H1 (cell line): ENCODE measurements at regions not wholly inside any gene's neighbourhood (a gene's known extent, or its start where the extent isn't known, plus 50 kb on each side); places are given as distances from the start of the nearest gene placed in this dataset.

ENCODE experiments used
- CTCF ChIA-PET: fragments of 300-600 bp; sonication (Branson Sonifier 250); formaldehyde crosslinking; loops from one replicate; lab custom pipeline; 2021; ENCODE audit not compliant: partially characterized antibody; lab: Charles Lee
- POLR2A ChIA-PET: fragments of 300-600 bp; sonication (Branson Sonifier 250); formaldehyde crosslinking; loops from one replicate; lab custom pipeline; 2021; ENCODE audit warnings: inconsistent platforms; ENCODE audit not compliant: partially characterized antibody; lab: Charles Lee
- DNase-seq, 2 experiments: peaks; one replicate each; pipeline versions ENCODE4 v3.0.0 to v3.0.0-alpha.2; 2010 to 2022; ENCODE audit warnings: low spot score in 2 of 2, low read depth in 1 of 2, mixed read lengths in 1 of 2
- FAIRE-seq: peaks from 2 replicates; lab custom pipeline; 2011; peaks lifted over from hg19 to GRCh38; lab: Jason Lieb, UNC
- H2AFZ ChIP-seq: 2 replicates; pipeline ENCODE4 v1.8.1; 2012; ENCODE audit warnings: low read length, inconsistent platforms
- H2AK5ac ChIP-seq: 2 replicates; pipeline ENCODE4 v1.6.1; 2013; ENCODE audit warnings: low read depth, low read length
- H2BK120ac ChIP-seq: replicated peaks from 2 replicates; pipeline ENCODE3; 2013; ENCODE audit warnings: low read depth, low read length, inconsistent platforms
- H2BK12ac ChIP-seq: 2 replicates; pipeline ENCODE4 v1.6.1; 2013; ENCODE audit warnings: low read depth, low read length
- H2BK15ac ChIP-seq: 2 replicates; pipeline ENCODE4 v1.6.1; 2013; ENCODE audit warnings: low read length
- H2BK20ac ChIP-seq: 2 replicates; pipeline ENCODE4 v1.6.1; 2013; ENCODE audit warnings: low read length
- H2BK5ac ChIP-seq: 2 replicates; pipeline ENCODE4 v1.6.1; 2013; ENCODE audit warnings: low read depth, low read length
- H3K14ac ChIP-seq: 2 replicates; pipeline ENCODE4 v1.6.1; 2013; ENCODE audit warnings: inconsistent platforms; ENCODE audit not compliant: insufficient read length
- H3K18ac ChIP-seq: 2 replicates; pipeline ENCODE4 v1.6.1; 2013; ENCODE audit warnings: low read length; ENCODE audit errors: extremely low read depth
- H3K23ac ChIP-seq: 2 replicates; pipeline ENCODE4 v1.6.1; 2013; ENCODE audit warnings: inconsistent platforms; ENCODE audit not compliant: insufficient read length
- H3K23me2 ChIP-seq: 2 replicates; pipeline ENCODE4 v1.6.1; 2013; ENCODE audit warnings: low read depth, low read length
- H3K27ac ChIP-seq: 2 replicates; pipeline ENCODE4 v1.6.1; 2011; ENCODE audit warnings: low read depth, low read length, inconsistent platforms
- H3K27me3 ChIP-seq, 4 experiments: replicated peaks in 1 of 4; 1 replicate in 1 of 4; 2 replicates in 3 of 4; pipeline versions ENCODE4 v1.6.1 to v1.8.1; 2011 to 2013; ENCODE audit warnings: low read length in 3 of 4, mild to moderate bottlenecking in 3 of 4, inconsistent platforms in 2 of 4, mixed read lengths in 2 of 4, moderate library complexity in 1 of 4; ENCODE audit not compliant: control insufficient read depth in 3 of 4, insufficient read depth in 3 of 4; ENCODE audit errors: extremely low read depth in 1 of 4
- H3K36me3 ChIP-seq, 4 experiments: 2 replicates each; pipeline versions ENCODE4 v1.6.1 to v1.8.1; 2011 to 2013; ENCODE audit warnings: mild to moderate bottlenecking in 4 of 4, low read length in 3 of 4, moderate library complexity in 2 of 4, control low read depth in 1 of 4, inconsistent platforms in 1 of 4; ENCODE audit not compliant: insufficient read depth in 4 of 4, control insufficient read depth in 2 of 4
- H3K4ac ChIP-seq: replicated peaks from 2 replicates; pipeline ENCODE3; 2013; ENCODE audit warnings: low read length, low read depth, mixed read lengths, inconsistent platforms; ENCODE audit not compliant: insufficient read length
- H3K4me1 ChIP-seq, 4 experiments: replicated peaks in 1 of 4; 1 replicate in 1 of 4; 2 replicates in 3 of 4; pipeline versions ENCODE4 v1.6.1 to v1.8.1; 2011 to 2013; ENCODE audit warnings: low read length in 3 of 4, inconsistent platforms in 2 of 4, mixed read lengths in 1 of 4; ENCODE audit not compliant: insufficient read depth in 4 of 4, control insufficient read depth in 3 of 4
- H3K4me2 ChIP-seq, 2 experiments: 2 replicates each; pipeline versions ENCODE4 v1.6.1 to v1.8.1; 2011 to 2013; ENCODE audit warnings: low read depth in 2 of 2, low read length in 2 of 2, control low read depth in 1 of 2, inconsistent platforms in 1 of 2, mild to moderate bottlenecking in 1 of 2; ENCODE audit not compliant: insufficient read depth in 1 of 2
- H3K4me3 ChIP-seq, 4 experiments: fragments of 200-600, 300-600 bp in 1 of 4; sonication (generic), shearing (Covaris generic), sonication (Bioruptor Twin) in 1 of 4; 2 replicates each; pipeline versions ENCODE4 v1.5.1 to v1.8.1; 2011 to 2016; ENCODE audit warnings: low read length in 4 of 4, low read depth in 3 of 4, control low read depth in 2 of 4, inconsistent platforms in 2 of 4, mild to moderate bottlenecking in 2 of 4, mixed read lengths in 1 of 4, moderate library complexity in 1 of 4; ENCODE audit not compliant: insufficient read depth in 2 of 4; ENCODE audit errors: extremely low read depth in 1 of 4
- H3K56ac ChIP-seq: replicated peaks from 2 replicates; pipeline ENCODE3; 2013; ENCODE audit warnings: low read depth, mild to moderate bottlenecking, mixed read lengths, low read length, inconsistent platforms; ENCODE audit not compliant: insufficient read length
- H3K79me1 ChIP-seq: 2 replicates; pipeline ENCODE4 v1.6.1; 2013; ENCODE audit warnings: low read depth, low read length, control low read depth
- H3K79me2 ChIP-seq, 2 experiments: 2 replicates each; pipeline versions ENCODE4 v1.6.1 to v1.8.1; 2012 to 2013; ENCODE audit warnings: low read length in 2 of 2, mild to moderate bottlenecking in 2 of 2, inconsistent platforms in 1 of 2; ENCODE audit not compliant: insufficient read depth in 2 of 2, control insufficient read depth in 1 of 2
- H3K9ac ChIP-seq, 4 experiments: replicated peaks in 1 of 4; 1 replicate in 1 of 4; 2 replicates in 3 of 4; pipeline versions ENCODE4 v1.6.1 to v1.8.1; 2011 to 2013; ENCODE audit warnings: low read depth in 3 of 4, low read length in 3 of 4, control low read depth in 2 of 4, mild to moderate bottlenecking in 2 of 4, moderate library complexity in 2 of 4, inconsistent platforms in 1 of 4; ENCODE audit errors: extremely low read depth in 1 of 4
- H3K9me3 ChIP-seq, 2 experiments: 2 replicates each; pipeline versions ENCODE4 v1.6.1 to v1.8.1; 2012 to 2013; ENCODE audit warnings: mild to moderate bottlenecking in 2 of 2, moderate library complexity in 2 of 2, control low read depth in 1 of 2, inconsistent platforms in 1 of 2, low read depth in 1 of 2, low read length in 1 of 2, mixed read lengths in 1 of 2; ENCODE audit not compliant: insufficient read depth in 2 of 2
- H4K20me1 ChIP-seq, 2 experiments: replicated peaks in 1 of 2; 2 replicates each; pipeline versions ENCODE3 to v1.8.1; 2011 to 2013; ENCODE audit warnings: inconsistent platforms in 2 of 2, low read length in 2 of 2, mild to moderate bottlenecking in 1 of 2; ENCODE audit not compliant: insufficient read depth in 2 of 2, control insufficient read depth in 1 of 2
- H4K5ac ChIP-seq: 2 replicates; pipeline ENCODE4 v1.6.1; 2013; ENCODE audit warnings: low read length, low read depth, mixed read lengths, inconsistent platforms; ENCODE audit not compliant: insufficient read length
- H4K8ac ChIP-seq: 2 replicates; pipeline ENCODE4 v1.8.0; 2013; ENCODE audit warnings: mild to moderate bottlenecking, moderate library complexity, low read length, inconsistent platforms; ENCODE audit not compliant: insufficient read depth; ENCODE audit errors: extremely low read depth
- H4K91ac ChIP-seq: replicated peaks from 2 replicates; pipeline ENCODE3; 2013; ENCODE audit warnings: low read length, mixed read lengths, inconsistent platforms; ENCODE audit not compliant: insufficient read length
- BCL11A ChIP-seq, 2 experiments: IDR thresholded peaks; one replicate each; pipeline ENCODE4 v1.6.1; 2011; ENCODE audit warnings: low read depth in 2 of 2, low read length in 2 of 2, mild to moderate bottlenecking in 2 of 2
- MAX ChIP-seq: IDR thresholded peaks from 2 replicates; pipeline ENCODE4 v1.6.1; 2012; ENCODE audit warnings: inconsistent platforms
- WGBS, 2 experiments: shearing (Covaris generic) in 1 of 2; methylation state at CpG; one replicate each; pipeline versions ENCODE4 v1.1.6 to v1.1.7; 2013 to 2015; ENCODE audit warnings: low lambda C conversion rate in 2 of 2, mixed read lengths in 2 of 2, inconsistent platforms in 1 of 2, low coverage in 1 of 2, missing lambda C conversion rate in 1 of 2; ENCODE audit not compliant: insufficient replicate concordance in 2 of 2, insufficient coverage in 1 of 2, insufficient read length in 1 of 2; ENCODE audit errors: extremely low coverage in 1 of 2, missing lambda C conversion rate in 1 of 2; 5-methylcytosine and 5-hydroxymethylcytosine counted together

- 94% methylated on average over 2 of the region's 2 CpGs; no CpG with 5 or more reads in 1 of the 2 experiments for WGBS, 2 experiments
- POLR2A ChIA-PET: no interaction called here
These were observed 103.2 kb upstream of the TARS1 start for GRCh38 chr5:33337637-33337992.

More at GRCh38 chr5:33337637-33337992, 103.2 kb upstream of the TARS1 start:
- H3K56ac ChIP-seq: no peak overlapping the region
- H3K4ac ChIP-seq: peak overlapping the region; percentile 50
- FAIRE-seq (no peak), DNase-seq (no peak)
- no peak overlapping the region for H3K14ac ChIP-seq
- no peak overlapping the region for H3K9ac ChIP-seq
- no peaks in the 10 kb centered on the region for H3K79me2 ChIP-seq
- no peak overlapping the region for H4K91ac ChIP-seq
- H4K5ac ChIP-seq: no peak overlapping the region
- no peak overlapping the region for H3K4me3 ChIP-seq
- H3K4me1 ChIP-seq: peaks cover 0 to 5% (median under 1%) of the 10 kb centered on the region in 4 experiments; a peak in 2 of 7 replicates
- CTCF ChIA-PET: no interaction called here
- H3K27ac ChIP-seq: no peak overlapping the region
- H3K18ac ChIP-seq: no peak overlapping the region
- H2BK15ac ChIP-seq: no peak overlapping the region
- H3K23ac ChIP-seq: no peak overlapping the region
- TF ChIP-seq MAX (no peak), BCL11A (IDR thresholded peaks at IDR 0.05; ENCODE audit: low read depth in 2 of 2, low read length in 2 of 2) (no peak)
- no peaks in the 10 kb centered on the region for H3K23me2 ChIP-seq
- no peak overlapping the region for H2AFZ ChIP-seq
- H3K4me2 ChIP-seq: no peak overlapping the region
- no peaks in the 10 kb centered on the region for H3K36me3 ChIP-seq
- H2BK120ac ChIP-seq: no peak overlapping the region
- 0 out of 2 replicates have a peak overlapping the region, but pooled peaks have one; percentile 65 for H2BK12ac ChIP-seq
- no peak overlapping the region for H2AK5ac ChIP-seq
- no peaks in the 10 kb centered on the region for H3K27me3 ChIP-seq
- no peak overlapping the region for H4K8ac ChIP-seq
- no peak overlapping the region for H2BK20ac ChIP-seq
- no peaks in the 10 kb centered on the region for H3K9me3 ChIP-seq
- no peak overlapping the region for H2BK5ac ChIP-seq
- H4K20me1 ChIP-seq: no peaks in the 10 kb centered on the region
- H3K79me1 ChIP-seq: no peaks in the 10 kb centered on the region
